ENCODE measurements at regions not wholly inside any gene's neighbourhood (a gene's known extent, or its start where the extent isn't known, plus 50 kb on each side); places are given as distances from the start of the nearest gene placed in this dataset.

GRCh38 chr13:105591277-105591676 is 944.2 kb downstream of the EFNB2 start:
- Histone ChIP-seq H3K4me1 (no peaks in the 10 kb centered on the region), H3K4me3 (no peak overlapping the region), H3K36me3 (no peaks in the 10 kb centered on the region), H3K27me3 (no peaks in the 10 kb centered on the region), H3K27ac (no peak overlapping the region), H3K9me3 (no peaks in the 10 kb centered on the region)
- no peak for TF ChIP-seq CTCF (IDR thresholded peaks at IDR 0.05)
- DNase-seq (ENCODE audit: low spot score) = no peak

GRCh38 chr13:105587786-105588185 is 947.7 kb downstream of the EFNB2 start:
- Histone ChIP-seq H3K27ac (no peak overlapping the region), H3K27me3 (no peaks in the 10 kb centered on the region), H3K36me3 (no peaks in the 10 kb centered on the region), H3K9me3 (no peaks in the 10 kb centered on the region), H3K4me3 (no peak overlapping the region), H3K4me1 (no peaks in the 10 kb centered on the region)
- DNase-seq (ENCODE audit: low spot score) = no peak
- no peak for TF ChIP-seq CTCF (IDR thresholded peaks at IDR 0.05)

- H3K27ac ChIP-seq = no peak overlapping the region
- no peak for DNase-seq (ENCODE audit: low spot score)
- H3K4me1 ChIP-seq = no peaks in the 10 kb centered on the region
- TF ChIP-seq CTCF (IDR thresholded peaks at IDR 0.05) = no peak
- no peaks in the 10 kb centered on the region for H3K36me3 ChIP-seq
- H3K9me3 ChIP-seq = no peaks in the 10 kb centered on the region
- no peaks in the 10 kb centered on the region for H3K27me3 ChIP-seq
- no peak overlapping the region for H3K4me3 ChIP-seq
Measured at GRCh38 chr13:105579821-105580710, 955.4 kb downstream of the EFNB2 start.

- no peaks in the 10 kb centered on the region for H3K36me3 ChIP-seq
- H3K27me3 ChIP-seq = no peaks in the 10 kb centered on the region
- H3K4me1 ChIP-seq = no peaks in the 10 kb centered on the region
- H3K27ac ChIP-seq = no peak overlapping the region
- TF ChIP-seq CTCF (IDR thresholded peaks at IDR 0.05) = no peak
- DNase-seq (ENCODE audit: low spot score) = no peak
- no peak overlapping the region for H3K4me3 ChIP-seq
- H3K9me3 ChIP-seq = no peaks in the 10 kb centered on the region
Measured at GRCh38 chr13:105573136-105573535, 962.3 kb downstream of the EFNB2 start.

GRCh38 chr13:105572401-105572800 is 963.1 kb downstream of the EFNB2 start:
- no peaks in the 10 kb centered on the region for H3K27me3 ChIP-seq
- no peak for TF ChIP-seq CTCF (IDR thresholded peaks at IDR 0.05)
- no peaks in the 10 kb centered on the region for H3K4me1 ChIP-seq
- DNase-seq (ENCODE audit: low spot score) = no peak
- H3K9me3 ChIP-seq = no peaks in the 10 kb centered on the region
- no peak overlapping the region for H3K27ac ChIP-seq
- no peaks in the 10 kb centered on the region for H3K36me3 ChIP-seq
- no peak overlapping the region for H3K4me3 ChIP-seq

GRCh38 chr13:105569816-105570215 is 965.6 kb downstream of the EFNB2 start:
- Histone ChIP-seq H3K27ac (no peak overlapping the region), H3K27me3 (no peaks in the 10 kb centered on the region), H3K9me3 (no peaks in the 10 kb centered on the region), H3K4me1 (no peaks in the 10 kb centered on the region), H3K36me3 (no peaks in the 10 kb centered on the region), H3K4me3 (no peak overlapping the region)
- TF ChIP-seq CTCF (IDR thresholded peaks at IDR 0.05) = no peak
- no peak for DNase-seq (ENCODE audit: low spot score)

Data from right atrium auricular region (tissue), 2 donors.